PC-3 (cell line): ENCODE measurements at regions not wholly inside any gene's neighbourhood (a gene's known extent, or its start where the extent isn't known, plus 50 kb on each side); places are given as distances from the start of the nearest gene placed in this dataset.

Experiments
- ATAC-seq: fragments of 200-7000 bp; cut with Tn5 transposase; 2 replicates; pipeline ENCODE4 v1.9.1; 2020; ENCODE audit warnings: mild to moderate bottlenecking, moderate library complexity
- BruUV-seq: library from RNA; stranded (reverse); fragments of 400-500 nt; replicated peaks from 2 replicates; lab custom pipeline; 2021; lab: Mats Ljungman, UMichigan
- CTCF ChIA-PET: fragments of 300-600 bp; sonication (Branson Sonifier 250); formaldehyde crosslinking; loops from one replicate; lab custom pipeline; 2022; ENCODE audit warnings: antibody characterized with exemption; lab: Charles Lee
- POLR2A ChIA-PET: fragments of 300-600 bp; sonication (Branson Sonifier 250); formaldehyde crosslinking; loops from one replicate; lab custom pipeline; 2022; ENCODE audit warnings: antibody characterized with exemption; ENCODE audit not compliant: unreplicated experiment; lab: Charles Lee
- DNase-seq: peaks from one replicate; pipeline ENCODE4 v3.0.0-alpha.2; 2015
- H2AFZ ChIP-seq: fragments of 300-600 bp; sonication (generic); 2 replicates; pipeline ENCODE4 v1.6.0; 2016; ENCODE audit warnings: antibody characterized with exemption, low read length
- H3F3A ChIP-seq: fragments of 300-600 bp; sonication (generic); one replicate; pipeline ENCODE4 v1.6.0; 2017; ENCODE audit warnings: antibody characterized with exemption, low read length, control low read depth, mild to moderate bottlenecking; ENCODE audit not compliant: unreplicated experiment
- H3K27ac ChIP-seq: fragments of 300-600 bp; sonication (generic); 2 replicates; pipeline ENCODE4 v1.5.1; 2016; ENCODE audit warnings: mild to moderate bottlenecking, low read length
- H3K27me3 ChIP-seq: fragments of 300-600 bp; sonication (generic); 2 replicates; pipeline ENCODE4 v1.6.1; 2016; ENCODE audit warnings: low read length, mixed read lengths
- H3K36me3 ChIP-seq: fragments of 300-600 bp; sonication (generic); 2 replicates; pipeline ENCODE4 v1.6.1; 2016; ENCODE audit warnings: low read depth, mixed run types, low read length, mixed read lengths
- H3K4me1 ChIP-seq: fragments of 300-600 bp; sonication (generic); 2 replicates; pipeline ENCODE4 v1.5.1; 2016; ENCODE audit warnings: low read length; ENCODE audit not compliant: insufficient read depth
- H3K4me2 ChIP-seq: fragments of 300-600 bp; sonication (generic); 2 replicates; pipeline ENCODE4 v1.6.0; 2016; ENCODE audit warnings: low read length
- H3K4me3 ChIP-seq: fragments of 300-600 bp; sonication (generic); 2 replicates; pipeline ENCODE4 v1.5.1; 2016; ENCODE audit warnings: mild to moderate bottlenecking, low read length, mixed read lengths
- H3K79me2 ChIP-seq: fragments of 300-600 bp; sonication (generic); 2 replicates; pipeline ENCODE4 v1.6.1; 2017; ENCODE audit warnings: low read length, mixed read lengths
- H3K9ac ChIP-seq: fragments of 300-600 bp; sonication (generic); 2 replicates; pipeline ENCODE4 v1.6.0; 2016; ENCODE audit warnings: mild to moderate bottlenecking, low read length
- H3K9me2 ChIP-seq: fragments of 300-600 bp; sonication (generic); replicated peaks from 2 replicates; pipeline ENCODE4 v1.6.1; 2016; ENCODE audit warnings: mixed run types, low read length, mixed read lengths
- H3K9me3 ChIP-seq: fragments of 300-600 bp; sonication (generic); 2 replicates; pipeline ENCODE4 v1.6.1; 2016; ENCODE audit warnings: low read length, mixed read lengths
- H4K20me1 ChIP-seq: fragments of 300-600 bp; sonication (generic); 2 replicates; pipeline ENCODE4 v1.6.1; 2016; ENCODE audit warnings: low read length, mixed read lengths
- EZH2 ChIP-seq: fragments of 300-600 bp; sonication (generic); IDR thresholded peaks from one replicate; pipeline ENCODE4 v1.6.1; 2017; ENCODE audit warnings: antibody characterized with exemption, mild to moderate bottlenecking, low read length; ENCODE audit not compliant: unreplicated experiment
- EZH2phosphoT487 ChIP-seq: fragments of 300-600 bp; sonication (generic); IDR thresholded peaks from 2 replicates; pipeline ENCODE4 v1.6.1; 2018; ENCODE audit warnings: mild to moderate bottlenecking, antibody characterized with exemption, low read length, borderline replicate concordance
- intact Hi-C: fragments of 100-400 bp; cut with micrococcal nuclease; formaldehyde crosslinking; loops from 2 replicates; pipeline ENCODE4 v1.9.0; 2023
- TF ChIP-seq, protein P1 (sequence below): fragments of 300-600 bp; sonication (generic); conservative IDR thresholded peaks from 2 replicates; pipeline ENCODE4 v1.5.1; 2017; ENCODE audit warnings: antibody characterized with exemption, low read depth, mild to moderate bottlenecking, low read length

DNA sequence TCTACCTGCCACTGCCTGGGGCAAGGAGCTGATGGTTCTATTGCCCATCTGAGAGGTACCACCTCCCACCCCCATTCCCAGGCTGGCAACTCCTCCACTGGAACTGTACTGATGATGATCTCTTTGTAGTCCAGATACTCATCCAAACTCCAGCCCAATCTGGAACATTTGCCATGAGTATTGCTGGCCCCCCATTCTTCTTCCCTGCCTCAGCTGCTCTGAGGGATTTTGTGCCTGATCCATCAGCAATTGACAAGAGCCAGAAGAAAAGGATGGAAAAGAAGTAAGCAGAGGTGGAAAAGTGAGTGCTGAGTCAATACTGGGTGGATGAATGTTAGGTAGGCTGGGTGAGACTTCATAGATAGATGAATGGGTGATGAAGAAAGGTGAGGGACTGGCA is 101.2 kb downstream of the NMUR2 start:
- ATAC-seq (no peak), DNase-seq (no peak)
- Histone ChIP-seq H2AFZ (no peak overlapping the region), H3K79me2 (no peaks in the 10 kb centered on the region), H3K4me2 (no peak overlapping the region), H3K9me3 (no peaks in the 10 kb centered on the region), H3K4me3 (no peak overlapping the region), H3K9ac (no peak overlapping the region), H3K36me3 (no peaks in the 10 kb centered on the region), H3F3A (no peaks in the 10 kb centered on the region), H3K27me3 (no peaks in the 10 kb centered on the region), H3K27ac (no peak overlapping the region), H4K20me1 (no peaks in the 10 kb centered on the region), H3K9me2 (no peaks in the 10 kb centered on the region), H3K4me1 (no peaks in the 10 kb centered on the region)
- ChIA-PET CTCF (no interaction called here), POLR2A (no interaction called here)
- BruUV-seq = no TSS peak
- TF ChIP-seq, protein P1, sequence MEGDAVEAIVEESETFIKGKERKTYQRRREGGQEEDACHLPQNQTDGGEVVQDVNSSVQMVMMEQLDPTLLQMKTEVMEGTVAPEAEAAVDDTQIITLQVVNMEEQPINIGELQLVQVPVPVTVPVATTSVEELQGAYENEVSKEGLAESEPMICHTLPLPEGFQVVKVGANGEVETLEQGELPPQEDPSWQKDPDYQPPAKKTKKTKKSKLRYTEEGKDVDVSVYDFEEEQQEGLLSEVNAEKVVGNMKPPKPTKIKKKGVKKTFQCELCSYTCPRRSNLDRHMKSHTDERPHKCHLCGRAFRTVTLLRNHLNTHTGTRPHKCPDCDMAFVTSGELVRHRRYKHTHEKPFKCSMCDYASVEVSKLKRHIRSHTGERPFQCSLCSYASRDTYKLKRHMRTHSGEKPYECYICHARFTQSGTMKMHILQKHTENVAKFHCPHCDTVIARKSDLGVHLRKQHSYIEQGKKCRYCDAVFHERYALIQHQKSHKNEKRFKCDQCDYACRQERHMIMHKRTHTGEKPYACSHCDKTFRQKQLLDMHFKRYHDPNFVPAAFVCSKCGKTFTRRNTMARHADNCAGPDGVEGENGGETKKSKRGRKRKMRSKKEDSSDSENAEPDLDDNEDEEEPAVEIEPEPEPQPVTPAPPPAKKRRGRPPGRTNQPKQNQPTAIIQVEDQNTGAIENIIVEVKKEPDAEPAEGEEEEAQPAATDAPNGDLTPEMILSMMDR = no peak
- TF ChIP-seq EZH2phosphoT487 = no peak
- TF ChIP-seq EZH2 = no peak
- intact Hi-C loops = no loop called here

DNA sequence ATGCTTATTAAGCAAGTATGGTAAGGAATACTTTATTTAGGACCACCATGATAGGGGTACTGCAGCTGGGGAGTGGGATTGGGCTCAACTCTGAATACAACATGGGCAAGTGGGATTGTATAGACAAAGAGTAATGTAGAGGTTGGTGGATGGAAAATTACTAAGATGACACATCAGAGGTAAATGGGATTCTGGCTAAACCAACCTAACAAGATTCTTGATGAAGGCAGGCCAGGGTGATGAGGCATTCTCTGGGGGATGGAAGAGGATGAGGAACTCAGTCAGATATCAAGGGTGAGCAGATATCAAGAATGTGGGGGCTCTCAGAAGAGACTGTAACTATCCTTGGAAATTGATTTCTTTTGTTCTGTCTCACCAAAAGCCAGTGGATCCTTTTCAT is 107.2 kb downstream of the NMUR2 start:
- BruUV-seq = no TSS peak
- Histone ChIP-seq H3K4me2 (no peak overlapping the region), H3K9ac (no peak overlapping the region), H3K9me2 (0 out of 2 replicates have a peak, but pooled peaks cover 3% of the 10 kb centered on the region), H2AFZ (no peak overlapping the region), H3K9me3 (no peaks in the 10 kb centered on the region), H3K27ac (no peak overlapping the region), H3K27me3 (no peaks in the 10 kb centered on the region), H3F3A (no peaks in the 10 kb centered on the region), H4K20me1 (no peaks in the 10 kb centered on the region), H3K4me1 (peaks cover 8% of the 10 kb centered on the region; the same call in 1 of the 2 replicates), H3K36me3 (no peaks in the 10 kb centered on the region), H3K79me2 (no peaks in the 10 kb centered on the region), H3K4me3 (no peak overlapping the region)
- ATAC-seq (no peak), DNase-seq (peak; percentile 62)
- ChIA-PET CTCF (no interaction called here), POLR2A (no interaction called here)
- no peak for TF ChIP-seq EZH2
- TF ChIP-seq EZH2phosphoT487 = no peak
- TF ChIP-seq, protein P1 = no peak
- intact Hi-C loops = no loop called here

DNA sequence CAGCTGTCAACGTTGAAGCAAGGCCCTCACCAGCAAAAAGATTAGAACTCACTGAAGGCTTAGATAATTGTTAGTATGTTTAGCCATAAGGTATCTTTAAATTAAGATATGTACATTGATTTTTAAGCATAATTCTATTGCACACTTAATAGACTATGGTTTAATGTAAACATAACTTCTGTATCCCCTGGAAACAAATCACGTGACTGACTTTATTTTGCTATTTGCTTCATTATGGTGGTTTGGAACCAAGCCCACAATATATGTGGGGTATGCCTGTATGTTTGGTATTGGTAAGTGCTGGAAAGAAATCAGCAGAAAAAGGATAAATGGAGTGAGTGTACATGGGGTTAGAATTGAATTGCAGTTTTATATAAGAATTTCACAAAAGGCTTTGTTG is 111.9 kb downstream of the NMUR2 start:
- Histone ChIP-seq H3K9me3 (no peaks in the 10 kb centered on the region), H3K4me3 (no peak overlapping the region), H3K36me3 (no peaks in the 10 kb centered on the region), H3K27me3 (no peaks in the 10 kb centered on the region), H3K27ac (no peak overlapping the region), H3K9me2 (0 out of 2 replicates have a peak, but pooled peaks cover 3% of the 10 kb centered on the region), H3K4me2 (no peak overlapping the region), H2AFZ (no peak overlapping the region), H3K4me1 (peaks cover 8% of the 10 kb centered on the region; the same call in 1 of the 2 replicates), H4K20me1 (no peaks in the 10 kb centered on the region), H3F3A (no peaks in the 10 kb centered on the region), H3K79me2 (no peaks in the 10 kb centered on the region), H3K9ac (no peak overlapping the region)
- ATAC-seq (no peak), DNase-seq (no peak)
- intact Hi-C loops = no loop called here
- no peak for TF ChIP-seq EZH2phosphoT487
- TF ChIP-seq, protein P1 = no peak
- TF ChIP-seq EZH2 = no peak
- POLR2A ChIA-PET = no interaction called here
- CTCF ChIA-PET = no interaction called here
- BruUV-seq = no TSS peak
